ENCODE measurements at regions not wholly inside any gene's neighbourhood (a gene's known extent, or its start where the extent isn't known, plus 50 kb on each side); places are given as distances from the start of the nearest gene placed in this dataset.
"Not testable (repeated sequence)": the region's sequence is repeated elsewhere in the genome, so short reads cannot be mapped to it uniquely, and the experiment has no call there.

GRCh38 chr7:65509368-65510186, 135.9 kb downstream of the ZNF92 start:
- DNase-seq (ENCODE audit: low read depth in 4 of 4, low spot score in 2 of 4) = no peak

- not testable (repeated sequence) for DNase-seq (ENCODE audit: low read depth in 4 of 4, low spot score in 2 of 4)
These were observed 136.5 kb downstream of the ZNF92 start for GRCh38 chr7:65510187-65510538.

- DNase-seq (ENCODE audit: low read depth in 4 of 4, low spot score in 2 of 4) = not testable (repeated sequence)
These were observed 146.1 kb downstream of the ZNF92 start for GRCh38 chr7:65519751-65520150.

GRCh38 chr7:65545465-65546161, 172.0 kb downstream of the ZNF92 start:
- DNase-seq (ENCODE audit: low read depth in 4 of 4, low spot score in 2 of 4) = not testable (repeated sequence)

- not testable (repeated sequence) for DNase-seq (ENCODE audit: low read depth in 4 of 4, low spot score in 2 of 4)
These were observed 176.2 kb downstream of the ZNF92 start for GRCh38 chr7:65549589-65550443.

- DNase-seq (ENCODE audit: low read depth in 4 of 4, low spot score in 2 of 4) = not testable (repeated sequence)
These were observed 176.8 kb downstream of the ZNF92 start for GRCh38 chr7:65550444-65550809.

- not testable (repeated sequence) for DNase-seq (ENCODE audit: low read depth in 4 of 4, low spot score in 2 of 4)
These were observed 177.4 kb downstream of the ZNF92 start for GRCh38 chr7:65551042-65551441.

- not testable (repeated sequence) for DNase-seq (ENCODE audit: low read depth in 4 of 4, low spot score in 2 of 4)
These were observed 181.2 kb downstream of the ZNF92 start for GRCh38 chr7:65554553-65555476.

GRCh38 chr7:65558584-65558983, 184.9 kb downstream of the ZNF92 start:
- DNase-seq (ENCODE audit: low read depth in 4 of 4, low spot score in 2 of 4) = not testable (repeated sequence)

- DNase-seq (ENCODE audit: low read depth in 4 of 4, low spot score in 2 of 4) = not testable (repeated sequence)
These were observed 188.2 kb downstream of the ZNF92 start for GRCh38 chr7:65561786-65562372.

- DNase-seq (ENCODE audit: low read depth in 4 of 4, low spot score in 2 of 4) = not testable (repeated sequence)
These were observed 188.9 kb downstream of the ZNF92 start for GRCh38 chr7:65562522-65562921.

GRCh38 chr7:65563333-65563732, 189.7 kb downstream of the ZNF92 start:
- not testable (repeated sequence) for DNase-seq (ENCODE audit: low read depth in 4 of 4, low spot score in 2 of 4)

GRCh38 chr7:65568226-65568625, 194.6 kb downstream of the ZNF92 start:
- DNase-seq (ENCODE audit: low read depth in 4 of 4, low spot score in 2 of 4) = not testable (repeated sequence)

- not testable (repeated sequence) for DNase-seq (ENCODE audit: low read depth in 4 of 4, low spot score in 2 of 4)
These were observed 197.3 kb downstream of the ZNF92 start for GRCh38 chr7:65570990-65571389.

- not testable (repeated sequence) for DNase-seq (ENCODE audit: low read depth in 4 of 4, low spot score in 2 of 4)
These were observed 198.9 kb downstream of the ZNF92 start for GRCh38 chr7:65572581-65572980.

- not testable (repeated sequence) for DNase-seq (ENCODE audit: low read depth in 4 of 4, low spot score in 2 of 4)
These were observed 202.7 kb downstream of the ZNF92 start for GRCh38 chr7:65576370-65576769.

GRCh38 chr7:65582518-65583119, 209.0 kb downstream of the ZNF92 start:
- not testable (repeated sequence) for DNase-seq (ENCODE audit: low read depth in 4 of 4, low spot score in 2 of 4)

- not testable (repeated sequence) for DNase-seq (ENCODE audit: low read depth in 4 of 4, low spot score in 2 of 4)
These were observed 228.8 kb downstream of the ZNF92 start for GRCh38 chr7:65602495-65602894.

GRCh38 chr7:65609131-65609530, 235.5 kb downstream of the ZNF92 start:
- no peak for DNase-seq (ENCODE audit: low read depth in 4 of 4, low spot score in 2 of 4)

All from left renal cortex interstitium (tissue), 4 donors.